ENCODE measurements at regions not wholly inside any gene's neighbourhood (a gene's known extent, or its start where the extent isn't known, plus 50 kb on each side); places are given as distances from the start of the nearest gene placed in this dataset.

DNA sequence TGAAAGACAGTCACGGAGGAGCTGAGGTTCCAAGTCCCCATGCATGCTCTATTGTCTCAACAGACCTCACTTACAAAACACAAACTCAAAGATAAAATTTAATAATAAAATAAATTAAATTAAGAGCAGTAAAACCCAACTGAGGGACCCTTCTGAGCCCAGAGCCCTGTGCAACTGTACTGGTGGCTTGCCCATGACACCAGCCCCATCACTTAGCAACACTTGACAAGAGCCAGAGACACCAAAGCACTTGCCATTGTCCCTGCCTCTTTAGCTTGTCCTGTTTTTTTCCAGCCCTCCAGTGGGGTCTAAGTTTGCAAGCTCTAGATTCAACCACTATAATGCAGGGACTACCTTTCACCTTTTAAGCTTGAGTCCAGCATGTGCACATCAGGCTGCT, 117.9 kb downstream of the JCAD start:
- Histone ChIP-seq H2AFZ (ENCODE audit: low read depth) (no peak overlapping the region), H3K36me3 (replicated peaks in 1 of 2; ENCODE audit: control insufficient read depth in 1 of 2, insufficient read depth in 2 of 2, low read length in 1 of 2) (no peaks in the 10 kb centered on the region), H3K27ac (ENCODE audit: low read depth in 2 of 2, low read length in 1 of 2) (no peak overlapping the region), H3F3A (replicated peaks; ENCODE audit: insufficient read depth) (no peaks in the 10 kb centered on the region), H3K9me2 (no peaks in the 10 kb centered on the region), H3K9ac (no peak overlapping the region), H3K4me1 (ENCODE audit: control insufficient read depth in 1 of 2, insufficient read depth in 2 of 2, low read depth in 1 of 2, low read length in 1 of 2) (peaks cover 0 to 9% of the 10 kb centered on the region in 2 experiments; a peak in 1 of 4 replicates), H3K79me2 (ENCODE audit: insufficient read depth) (no peaks in the 10 kb centered on the region), H3K9me3 (no peaks in the 10 kb centered on the region), H4K20me1 (ENCODE audit: insufficient read depth) (no peaks in the 10 kb centered on the region), H3K4me2 (no peak overlapping the region), H3K27me3 (ENCODE audit: insufficient read depth) (no peaks in the 10 kb centered on the region), H3K4me3 (ENCODE audit: low read depth in 2 of 2, low read length in 1 of 2) (no peak overlapping the region)
- POLR2A ChIA-PET, result no interaction called here
- 81% methylated on average over 1 of the region's 1 CpG for WGBS (ENCODE audit: low lambda C conversion rate)
- no peak for DNase-seq
- CTCF ChIA-PET, result no interaction called here
- TF ChIP-seq, protein P1, sequence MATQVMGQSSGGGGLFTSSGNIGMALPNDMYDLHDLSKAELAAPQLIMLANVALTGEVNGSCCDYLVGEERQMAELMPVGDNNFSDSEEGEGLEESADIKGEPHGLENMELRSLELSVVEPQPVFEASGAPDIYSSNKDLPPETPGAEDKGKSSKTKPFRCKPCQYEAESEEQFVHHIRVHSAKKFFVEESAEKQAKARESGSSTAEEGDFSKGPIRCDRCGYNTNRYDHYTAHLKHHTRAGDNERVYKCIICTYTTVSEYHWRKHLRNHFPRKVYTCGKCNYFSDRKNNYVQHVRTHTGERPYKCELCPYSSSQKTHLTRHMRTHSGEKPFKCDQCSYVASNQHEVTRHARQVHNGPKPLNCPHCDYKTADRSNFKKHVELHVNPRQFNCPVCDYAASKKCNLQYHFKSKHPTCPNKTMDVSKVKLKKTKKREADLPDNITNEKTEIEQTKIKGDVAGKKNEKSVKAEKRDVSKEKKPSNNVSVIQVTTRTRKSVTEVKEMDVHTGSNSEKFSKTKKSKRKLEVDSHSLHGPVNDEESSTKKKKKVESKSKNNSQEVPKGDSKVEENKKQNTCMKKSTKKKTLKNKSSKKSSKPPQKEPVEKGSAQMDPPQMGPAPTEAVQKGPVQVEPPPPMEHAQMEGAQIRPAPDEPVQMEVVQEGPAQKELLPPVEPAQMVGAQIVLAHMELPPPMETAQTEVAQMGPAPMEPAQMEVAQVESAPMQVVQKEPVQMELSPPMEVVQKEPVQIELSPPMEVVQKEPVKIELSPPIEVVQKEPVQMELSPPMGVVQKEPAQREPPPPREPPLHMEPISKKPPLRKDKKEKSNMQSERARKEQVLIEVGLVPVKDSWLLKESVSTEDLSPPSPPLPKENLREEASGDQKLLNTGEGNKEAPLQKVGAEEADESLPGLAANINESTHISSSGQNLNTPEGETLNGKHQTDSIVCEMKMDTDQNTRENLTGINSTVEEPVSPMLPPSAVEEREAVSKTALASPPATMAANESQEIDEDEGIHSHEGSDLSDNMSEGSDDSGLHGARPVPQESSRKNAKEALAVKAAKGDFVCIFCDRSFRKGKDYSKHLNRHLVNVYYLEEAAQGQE (IDR thresholded peaks at IDR 0.05; ENCODE audit: low read depth, low read length), result no peak
- TF ChIP-seq TCF12 (IDR thresholded peaks at IDR 0.05) (no peak), FOXJ3 (CRISPR knock-in tag; IDR thresholded peaks at IDR 0.05) (no peak), NFIC (IDR thresholded peaks at IDR 0.05; ENCODE audit: borderline replicate concordance) (no peak), RCOR1 (IDR thresholded peaks at IDR 0.05; ENCODE audit: low read length) (no peak), EP300 (IDR thresholded peaks at IDR 0.05; ENCODE audit: borderline replicate concordance in 1 of 2, low read depth in 1 of 2, low read length in 1 of 2) (no peak), SMC3 (IDR thresholded peaks at IDR 0.05; ENCODE audit: low read depth, low read length) (no peak)
- TF ChIP-seq, protein P2, sequence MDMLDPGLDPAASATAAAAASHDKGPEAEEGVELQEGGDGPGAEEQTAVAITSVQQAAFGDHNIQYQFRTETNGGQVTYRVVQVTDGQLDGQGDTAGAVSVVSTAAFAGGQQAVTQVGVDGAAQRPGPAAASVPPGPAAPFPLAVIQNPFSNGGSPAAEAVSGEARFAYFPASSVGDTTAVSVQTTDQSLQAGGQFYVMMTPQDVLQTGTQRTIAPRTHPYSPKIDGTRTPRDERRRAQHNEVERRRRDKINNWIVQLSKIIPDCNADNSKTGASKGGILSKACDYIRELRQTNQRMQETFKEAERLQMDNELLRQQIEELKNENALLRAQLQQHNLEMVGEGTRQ (IDR thresholded peaks at IDR 0.05; ENCODE audit: borderline replicate concordance, low read depth, low read length), result no peak
- TF ChIP-seq, protein P3, sequence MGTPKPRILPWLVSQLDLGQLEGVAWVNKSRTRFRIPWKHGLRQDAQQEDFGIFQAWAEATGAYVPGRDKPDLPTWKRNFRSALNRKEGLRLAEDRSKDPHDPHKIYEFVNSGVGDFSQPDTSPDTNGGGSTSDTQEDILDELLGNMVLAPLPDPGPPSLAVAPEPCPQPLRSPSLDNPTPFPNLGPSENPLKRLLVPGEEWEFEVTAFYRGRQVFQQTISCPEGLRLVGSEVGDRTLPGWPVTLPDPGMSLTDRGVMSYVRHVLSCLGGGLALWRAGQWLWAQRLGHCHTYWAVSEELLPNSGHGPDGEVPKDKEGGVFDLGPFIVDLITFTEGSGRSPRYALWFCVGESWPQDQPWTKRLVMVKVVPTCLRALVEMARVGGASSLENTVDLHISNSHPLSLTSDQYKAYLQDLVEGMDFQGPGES (IDR thresholded peaks at IDR 0.05; ENCODE audit: low read depth, low read length), result no peak

DNA sequence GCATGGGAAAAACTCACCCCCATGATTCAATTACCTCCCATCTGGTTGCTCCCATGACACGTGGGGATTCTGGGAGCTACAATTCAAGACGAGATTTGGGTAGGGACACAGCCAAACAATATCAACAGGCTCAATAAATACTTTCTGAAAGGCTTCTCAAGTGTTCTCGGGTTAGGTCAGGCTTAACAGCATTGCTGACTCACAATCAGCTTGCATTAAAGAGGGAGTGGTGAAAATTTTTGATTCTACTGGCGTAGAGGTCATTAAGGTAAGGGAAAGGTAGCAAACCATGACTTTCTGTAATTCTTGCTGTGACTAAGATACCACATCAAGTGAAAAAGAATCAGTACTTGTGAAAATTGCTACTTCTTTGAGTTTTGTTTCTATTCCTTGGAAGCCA, 126.4 kb downstream of the JCAD start:
- Histone ChIP-seq H3K27ac (ENCODE audit: low read depth in 2 of 2, low read length in 1 of 2) (no peak overlapping the region), H3K79me2 (ENCODE audit: insufficient read depth) (no peaks in the 10 kb centered on the region), H3K4me3 (ENCODE audit: low read depth in 2 of 2, low read length in 1 of 2) (no peak overlapping the region), H4K20me1 (ENCODE audit: insufficient read depth) (no peaks in the 10 kb centered on the region), H3K27me3 (ENCODE audit: insufficient read depth) (no peaks in the 10 kb centered on the region), H3K9me3 (no peaks in the 10 kb centered on the region), H3K9me2 (no peaks in the 10 kb centered on the region), H3K36me3 (replicated peaks in 1 of 2; ENCODE audit: control insufficient read depth in 1 of 2, insufficient read depth in 2 of 2, low read length in 1 of 2) (no peaks in the 10 kb centered on the region), H3K4me2 (no peak overlapping the region), H2AFZ (ENCODE audit: low read depth) (no peak overlapping the region), H3K9ac (no peak overlapping the region), H3F3A (replicated peaks; ENCODE audit: insufficient read depth) (no peaks in the 10 kb centered on the region), H3K4me1 (ENCODE audit: control insufficient read depth in 1 of 2, insufficient read depth in 2 of 2, low read depth in 1 of 2, low read length in 1 of 2) (no peaks in the 10 kb centered on the region)
- ChIA-PET CTCF (interaction anchor here (0.9 kb wide), 1 partner anchor 308 kb away, joined by 3 read pairs; no protein-coding TSS in a partner anchor), POLR2A (no interaction called here)
- WGBS (ENCODE audit: low lambda C conversion rate), result 54% methylated on average over 4 of the region's 4 CpGs
- no peak for DNase-seq
- TF ChIP-seq, protein P3 (IDR thresholded peaks at IDR 0.05; ENCODE audit: low read depth, low read length), result no peak
- TF ChIP-seq MXI1 (IDR thresholded peaks at IDR 0.05; ENCODE audit: low read depth, low read length) (no peak), RCOR1 (IDR thresholded peaks at IDR 0.05; ENCODE audit: low read length) (no peak), TAF1 (IDR thresholded peaks at IDR 0.05; ENCODE audit: borderline replicate concordance, low read depth, low read length) (no peak), EP300 (IDR thresholded peaks at IDR 0.05; ENCODE audit: borderline replicate concordance in 1 of 2, low read depth in 1 of 2, low read length in 1 of 2) (no peak)
- TF ChIP-seq, protein P4, sequence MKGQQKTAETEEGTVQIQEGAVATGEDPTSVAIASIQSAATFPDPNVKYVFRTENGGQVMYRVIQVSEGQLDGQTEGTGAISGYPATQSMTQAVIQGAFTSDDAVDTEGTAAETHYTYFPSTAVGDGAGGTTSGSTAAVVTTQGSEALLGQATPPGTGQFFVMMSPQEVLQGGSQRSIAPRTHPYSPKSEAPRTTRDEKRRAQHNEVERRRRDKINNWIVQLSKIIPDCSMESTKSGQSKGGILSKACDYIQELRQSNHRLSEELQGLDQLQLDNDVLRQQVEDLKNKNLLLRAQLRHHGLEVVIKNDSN (IDR thresholded peaks at IDR 0.05; ENCODE audit: borderline replicate concordance, low read depth), result no peak
- TF ChIP-seq, protein P1 (IDR thresholded peaks at IDR 0.05; ENCODE audit: low read depth, low read length), result no peak
- TF ChIP-seq, protein P5, sequence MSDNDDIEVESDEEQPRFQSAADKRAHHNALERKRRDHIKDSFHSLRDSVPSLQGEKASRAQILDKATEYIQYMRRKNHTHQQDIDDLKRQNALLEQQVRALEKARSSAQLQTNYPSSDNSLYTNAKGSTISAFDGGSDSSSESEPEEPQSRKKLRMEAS (IDR thresholded peaks at IDR 0.05; ENCODE audit: low read depth), result no peak

Measured in SK-N-SH (cell line).